ENCODE measurements at regions not wholly inside any gene's neighbourhood (a gene's known extent, or its start where the extent isn't known, plus 50 kb on each side); places are given as distances from the start of the nearest gene placed in this dataset.

DNA sequence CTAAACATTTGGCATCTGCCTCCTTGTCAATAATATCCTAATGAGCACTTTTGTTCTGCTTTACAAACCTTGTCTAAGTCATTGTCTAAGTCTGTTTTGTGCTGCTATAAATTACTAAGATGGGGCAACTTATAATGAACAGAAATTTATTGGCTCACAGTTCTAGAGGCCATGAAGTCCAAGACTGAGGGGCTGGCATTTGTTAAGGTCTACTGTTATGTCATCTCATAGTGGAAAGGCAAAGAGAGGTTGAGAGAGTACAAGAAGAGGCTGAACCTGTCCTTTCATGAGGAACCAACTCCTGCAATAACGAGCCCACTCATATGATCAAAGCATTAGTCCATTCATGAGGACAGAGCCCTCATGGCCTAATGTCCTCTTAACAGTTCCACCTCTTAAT, 72.7 kb upstream of the KLF12 start:
- TF ChIP-seq, protein P1, sequence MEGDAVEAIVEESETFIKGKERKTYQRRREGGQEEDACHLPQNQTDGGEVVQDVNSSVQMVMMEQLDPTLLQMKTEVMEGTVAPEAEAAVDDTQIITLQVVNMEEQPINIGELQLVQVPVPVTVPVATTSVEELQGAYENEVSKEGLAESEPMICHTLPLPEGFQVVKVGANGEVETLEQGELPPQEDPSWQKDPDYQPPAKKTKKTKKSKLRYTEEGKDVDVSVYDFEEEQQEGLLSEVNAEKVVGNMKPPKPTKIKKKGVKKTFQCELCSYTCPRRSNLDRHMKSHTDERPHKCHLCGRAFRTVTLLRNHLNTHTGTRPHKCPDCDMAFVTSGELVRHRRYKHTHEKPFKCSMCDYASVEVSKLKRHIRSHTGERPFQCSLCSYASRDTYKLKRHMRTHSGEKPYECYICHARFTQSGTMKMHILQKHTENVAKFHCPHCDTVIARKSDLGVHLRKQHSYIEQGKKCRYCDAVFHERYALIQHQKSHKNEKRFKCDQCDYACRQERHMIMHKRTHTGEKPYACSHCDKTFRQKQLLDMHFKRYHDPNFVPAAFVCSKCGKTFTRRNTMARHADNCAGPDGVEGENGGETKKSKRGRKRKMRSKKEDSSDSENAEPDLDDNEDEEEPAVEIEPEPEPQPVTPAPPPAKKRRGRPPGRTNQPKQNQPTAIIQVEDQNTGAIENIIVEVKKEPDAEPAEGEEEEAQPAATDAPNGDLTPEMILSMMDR (IDR thresholded peaks at IDR 0.05; ENCODE audit: low read length) = no peak
- TF ChIP-seq EZH2phosphoT487 (IDR thresholded peaks at IDR 0.05; ENCODE audit: low read length) = no peak
- no peak for TF ChIP-seq EZH2 (optimal IDR thresholded peaks at IDR 0.05; ENCODE audit: low read depth, low read length)
